ENCODE measurements at regions not wholly inside any gene's neighbourhood (a gene's known extent, or its start where the extent isn't known, plus 50 kb on each side); places are given as distances from the start of the nearest gene placed in this dataset.

GRCh38 chr13:50071379-50071778 is 56.1 kb downstream of the KCNRG start:
- no peak for DNase-seq

GRCh38 chr13:50072676-50073075 is 57.4 kb downstream of the KCNRG start:
- DNase-seq, result no peak

GRCh38 chr13:50073340-50073739 is 58.1 kb downstream of the KCNRG start:
- DNase-seq, result no peak

- DNase-seq, result peak in 1 of 5 donors; percentile 30
These were observed 59.6 kb downstream of the KCNRG start for GRCh38 chr13:50074843-50075242.

GRCh38 chr13:50075619-50076097 is 60.4 kb downstream of the KCNRG start:
- no peak for DNase-seq

- no peak for DNase-seq
These were observed 62.2 kb downstream of the KCNRG start for GRCh38 chr13:50077431-50077830.

- DNase-seq, result no peak
These were observed 63.1 kb downstream of the KCNRG start for GRCh38 chr13:50078231-50078894.

GRCh38 chr13:50078895-50079654 is 63.8 kb downstream of the KCNRG start:
- no peak for DNase-seq

- DNase-seq, result no peak
These were observed 64.5 kb downstream of the KCNRG start for GRCh38 chr13:50079655-50080202.

GRCh38 chr13:50080203-50080910 is 65.1 kb downstream of the KCNRG start:
- peak in 4 of 5 donors; percentile 11 to 46 (median 24) for DNase-seq

GRCh38 chr13:50080911-50081678 is 65.9 kb downstream of the KCNRG start:
- DNase-seq, result peak; percentile 21 to 62 (median 39)

GRCh38 chr13:50081679-50082425 is 66.6 kb downstream of the KCNRG start:
- peak; percentile 95 to 99 (median 98) for DNase-seq

GRCh38 chr13:50082426-50083281 is 67.4 kb downstream of the KCNRG start:
- peak; percentile 45 to 79 (median 66) for DNase-seq

- peak in 1 of 5 donors; percentile 10 for DNase-seq
These were observed 69.8 kb downstream of the KCNRG start for GRCh38 chr13:50085063-50085462.

GRCh38 chr13:50089633-50090032 is 74.4 kb downstream of the KCNRG start:
- no peak for DNase-seq

- DNase-seq, result no peak
These were observed 75.0 kb downstream of the KCNRG start for GRCh38 chr13:50090211-50090610.

GRCh38 chr13:50094615-50095293 is 79.5 kb downstream of the KCNRG start:
- no peak for DNase-seq

GRCh38 chr13:50098693-50099092 is 83.4 kb downstream of the KCNRG start:
- DNase-seq, result no peak

GRCh38 chr13:50099473-50099872 is 84.2 kb downstream of the KCNRG start:
- DNase-seq, result no peak

GRCh38 chr13:50101590-50101989 is 86.3 kb downstream of the KCNRG start:
- DNase-seq, result no peak
